Parathyroid adenoma (tissue), 2 donors: ENCODE measurements at regions not wholly inside any gene's neighbourhood (a gene's known extent, or its start where the extent isn't known, plus 50 kb on each side); places are given as distances from the start of the nearest gene placed in this dataset.

ENCODE experiments used
- H2AFZ ChIP-seq: fragments of 300-600 bp; sonication (generic); one replicate; pipeline ENCODE4 v1.7.0; 2017; ENCODE audit warnings: antibody characterized with exemption, mild to moderate bottlenecking
- H3K27ac ChIP-seq: fragments of 300-600 bp; sonication (generic); one replicate; pipeline ENCODE4 v1.7.0; 2017
- H3K27me3 ChIP-seq: fragments of 300-600 bp; sonication (generic); one replicate; pipeline ENCODE4 v1.7.0; 2017; ENCODE audit warnings: low read length; ENCODE audit not compliant: control insufficient read depth, insufficient read depth
- H3K36me3 ChIP-seq: fragments of 300-600 bp; sonication (generic); one replicate; pipeline ENCODE4 v1.7.0; 2017; ENCODE audit warnings: low read length; ENCODE audit not compliant: control insufficient read depth, insufficient read depth
- H3K4me1 ChIP-seq: fragments of 300-600 bp; sonication (generic); one replicate; pipeline ENCODE4 v1.7.0; 2017; ENCODE audit warnings: control low read depth
- H3K4me2 ChIP-seq: fragments of 300-600 bp; sonication (generic); one replicate; pipeline ENCODE4 v1.7.0; 2017; ENCODE audit warnings: low read length
- H3K4me3 ChIP-seq: fragments of 300-600 bp; sonication (generic); one replicate; pipeline ENCODE4 v1.7.0; 2017; ENCODE audit warnings: low read depth, low read length
- H3K79me2 ChIP-seq: fragments of 300-600 bp; sonication (generic); one replicate; pipeline ENCODE4 v1.7.0; 2017; ENCODE audit warnings: control low read depth
- H3K9ac ChIP-seq: fragments of 300-600 bp; sonication (generic); one replicate; pipeline ENCODE4 v1.7.0; 2017; ENCODE audit warnings: mild to moderate bottlenecking
- H3K9me3 ChIP-seq: fragments of 300-600 bp; sonication (generic); one replicate; pipeline ENCODE4 v1.7.0; 2017; ENCODE audit warnings: low read length; ENCODE audit not compliant: control insufficient read depth
- TF ChIP-seq, protein P1 (sequence below): fragments of 300-600 bp; sonication (generic); IDR thresholded peaks from one replicate; pipeline ENCODE4 v1.7.0; 2017; ENCODE audit warnings: antibody characterized with exemption, mild to moderate bottlenecking
- donor health status: primary hyperparathyroidism.

DNA sequence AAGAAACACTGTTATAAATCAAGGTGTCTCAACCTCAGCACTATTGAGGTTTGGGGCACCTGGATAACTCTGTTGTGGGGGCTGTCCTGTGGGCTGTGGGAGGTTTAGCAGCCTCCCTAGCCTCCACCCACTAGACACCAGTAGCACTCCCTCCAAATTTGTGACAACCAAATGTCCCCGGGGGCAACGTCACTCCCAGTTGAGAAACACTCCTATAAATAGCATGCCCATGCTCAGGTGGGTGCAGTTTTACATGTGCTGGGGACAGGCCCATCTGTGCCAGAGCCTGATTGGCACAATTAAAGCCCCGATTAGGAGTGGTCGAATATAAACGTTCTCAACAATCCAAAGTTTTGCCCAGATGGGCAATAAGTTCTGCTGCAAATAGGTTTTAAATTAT lies 78.9 kb downstream of the FAM50B start:
- no peak overlapping the region for H2AFZ ChIP-seq
- H3K4me3 ChIP-seq = no peak overlapping the region
- TF ChIP-seq, protein P1, sequence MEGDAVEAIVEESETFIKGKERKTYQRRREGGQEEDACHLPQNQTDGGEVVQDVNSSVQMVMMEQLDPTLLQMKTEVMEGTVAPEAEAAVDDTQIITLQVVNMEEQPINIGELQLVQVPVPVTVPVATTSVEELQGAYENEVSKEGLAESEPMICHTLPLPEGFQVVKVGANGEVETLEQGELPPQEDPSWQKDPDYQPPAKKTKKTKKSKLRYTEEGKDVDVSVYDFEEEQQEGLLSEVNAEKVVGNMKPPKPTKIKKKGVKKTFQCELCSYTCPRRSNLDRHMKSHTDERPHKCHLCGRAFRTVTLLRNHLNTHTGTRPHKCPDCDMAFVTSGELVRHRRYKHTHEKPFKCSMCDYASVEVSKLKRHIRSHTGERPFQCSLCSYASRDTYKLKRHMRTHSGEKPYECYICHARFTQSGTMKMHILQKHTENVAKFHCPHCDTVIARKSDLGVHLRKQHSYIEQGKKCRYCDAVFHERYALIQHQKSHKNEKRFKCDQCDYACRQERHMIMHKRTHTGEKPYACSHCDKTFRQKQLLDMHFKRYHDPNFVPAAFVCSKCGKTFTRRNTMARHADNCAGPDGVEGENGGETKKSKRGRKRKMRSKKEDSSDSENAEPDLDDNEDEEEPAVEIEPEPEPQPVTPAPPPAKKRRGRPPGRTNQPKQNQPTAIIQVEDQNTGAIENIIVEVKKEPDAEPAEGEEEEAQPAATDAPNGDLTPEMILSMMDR = no peak
- H3K27ac ChIP-seq = no peak overlapping the region
- H3K4me2 ChIP-seq = no peak overlapping the region
- no peaks in the 10 kb centered on the region for H3K79me2 ChIP-seq
- no peaks in the 10 kb centered on the region for H3K9me3 ChIP-seq
- H3K9ac ChIP-seq = no peak overlapping the region
- no peaks in the 10 kb centered on the region for H3K36me3 ChIP-seq
- no peaks in the 10 kb centered on the region for H3K27me3 ChIP-seq
- no peaks in the 10 kb centered on the region for H3K4me1 ChIP-seq

DNA sequence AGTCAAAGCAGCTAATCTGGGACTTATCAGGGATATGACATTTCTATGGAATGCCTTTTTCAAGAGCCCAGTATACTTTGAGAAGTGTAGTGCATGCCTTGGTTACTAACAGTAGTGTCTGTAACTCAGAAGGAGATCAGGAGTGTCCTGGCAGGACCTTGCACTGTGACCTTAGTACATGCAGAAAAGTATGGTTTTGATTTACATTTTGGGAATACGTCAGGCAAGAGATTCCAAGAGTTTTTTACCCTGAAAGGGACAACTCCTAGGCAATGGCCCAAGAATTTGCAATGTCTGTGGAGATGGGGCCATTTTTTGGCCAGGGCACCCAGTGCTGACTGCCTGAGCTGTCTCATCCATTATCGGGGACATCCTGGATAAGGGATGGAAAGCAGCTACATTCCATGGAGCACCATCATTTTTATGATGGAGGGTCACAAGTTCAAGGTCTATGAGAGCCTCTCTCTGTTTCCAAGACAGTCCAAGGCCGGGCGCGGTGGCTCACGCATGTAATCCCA lies 80.2 kb downstream of the FAM50B start:
- no peak overlapping the region for H3K4me3 ChIP-seq
- H3K27me3 ChIP-seq = no peaks in the 10 kb centered on the region
- H3K9ac ChIP-seq = no peak overlapping the region
- no peaks in the 10 kb centered on the region for H3K9me3 ChIP-seq
- H3K79me2 ChIP-seq = no peaks in the 10 kb centered on the region
- H2AFZ ChIP-seq = no peak overlapping the region
- TF ChIP-seq, protein P1 = no peak
- no peak overlapping the region for H3K4me2 ChIP-seq
- no peaks in the 10 kb centered on the region for H3K4me1 ChIP-seq
- no peak overlapping the region for H3K27ac ChIP-seq
- H3K36me3 ChIP-seq = no peaks in the 10 kb centered on the region

DNA sequence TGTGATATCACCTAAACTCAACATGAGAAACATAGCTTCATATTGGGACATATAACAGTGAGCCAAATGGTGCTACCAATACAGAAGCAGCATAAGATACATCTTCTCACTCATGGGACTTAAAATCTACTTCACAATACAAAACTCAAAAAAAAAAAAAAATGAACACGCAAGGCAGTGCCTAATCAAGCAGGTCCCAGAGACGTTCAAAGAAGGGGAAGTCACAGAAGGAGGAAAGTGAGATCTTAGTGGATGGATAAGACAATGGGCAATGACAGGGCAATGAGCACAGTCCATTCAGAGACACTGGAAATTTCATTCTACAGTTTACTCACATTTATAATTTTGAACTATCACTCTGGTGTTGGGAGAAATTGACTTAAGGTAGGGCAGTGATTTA lies 88.3 kb downstream of the FAM50B start:
- H3K79me2 ChIP-seq = no peaks in the 10 kb centered on the region
- H3K4me1 ChIP-seq = no peaks in the 10 kb centered on the region
- H3K9ac ChIP-seq = no peak overlapping the region
- H3K36me3 ChIP-seq = no peaks in the 10 kb centered on the region
- no peak overlapping the region for H2AFZ ChIP-seq
- H3K4me2 ChIP-seq = no peak overlapping the region
- TF ChIP-seq, protein P1 = no peak
- H3K27ac ChIP-seq = no peak overlapping the region
- no peaks in the 10 kb centered on the region for H3K9me3 ChIP-seq
- H3K27me3 ChIP-seq = no peaks in the 10 kb centered on the region
- H3K4me3 ChIP-seq = no peak overlapping the region

DNA sequence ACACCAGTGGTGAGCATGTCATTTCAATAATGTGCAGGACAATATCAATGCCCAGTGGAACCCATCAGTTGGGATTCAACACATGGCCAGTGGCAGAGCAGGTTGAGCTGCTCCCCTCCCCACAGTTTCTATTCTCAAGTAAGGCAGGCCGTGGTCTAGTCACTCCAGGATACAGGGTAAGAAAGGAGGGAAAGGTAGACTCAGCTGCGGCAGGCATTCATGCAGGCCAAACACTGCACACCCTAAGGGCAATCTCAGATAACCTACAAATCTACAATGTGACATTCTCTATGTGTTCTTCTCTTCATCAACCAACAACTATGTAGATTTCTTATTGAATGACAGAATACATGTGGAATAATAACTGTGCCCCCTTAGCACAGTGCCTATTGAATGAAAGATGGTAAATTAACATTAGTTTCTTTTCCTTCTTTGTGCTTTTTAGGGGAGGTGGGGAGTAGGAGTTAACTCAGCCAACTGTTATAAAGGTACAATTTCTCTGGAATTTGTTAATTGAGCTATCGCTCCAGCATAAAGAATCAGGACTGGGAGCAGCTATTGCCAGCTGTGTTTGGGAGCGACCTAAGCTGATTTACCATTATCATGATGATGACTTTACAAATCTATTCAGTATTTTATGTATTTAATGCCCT lies 89.7 kb downstream of the FAM50B start:
- Histone ChIP-seq H3K4me2 (no peak overlapping the region), H3K27me3 (no peaks in the 10 kb centered on the region), H3K4me3 (no peak overlapping the region), H2AFZ (no peak overlapping the region), H3K4me1 (no peaks in the 10 kb centered on the region), H3K79me2 (no peaks in the 10 kb centered on the region), H3K9ac (no peak overlapping the region), H3K9me3 (no peaks in the 10 kb centered on the region), H3K27ac (no peak overlapping the region), H3K36me3 (no peaks in the 10 kb centered on the region)
- TF ChIP-seq, protein P1 = no peak

DNA sequence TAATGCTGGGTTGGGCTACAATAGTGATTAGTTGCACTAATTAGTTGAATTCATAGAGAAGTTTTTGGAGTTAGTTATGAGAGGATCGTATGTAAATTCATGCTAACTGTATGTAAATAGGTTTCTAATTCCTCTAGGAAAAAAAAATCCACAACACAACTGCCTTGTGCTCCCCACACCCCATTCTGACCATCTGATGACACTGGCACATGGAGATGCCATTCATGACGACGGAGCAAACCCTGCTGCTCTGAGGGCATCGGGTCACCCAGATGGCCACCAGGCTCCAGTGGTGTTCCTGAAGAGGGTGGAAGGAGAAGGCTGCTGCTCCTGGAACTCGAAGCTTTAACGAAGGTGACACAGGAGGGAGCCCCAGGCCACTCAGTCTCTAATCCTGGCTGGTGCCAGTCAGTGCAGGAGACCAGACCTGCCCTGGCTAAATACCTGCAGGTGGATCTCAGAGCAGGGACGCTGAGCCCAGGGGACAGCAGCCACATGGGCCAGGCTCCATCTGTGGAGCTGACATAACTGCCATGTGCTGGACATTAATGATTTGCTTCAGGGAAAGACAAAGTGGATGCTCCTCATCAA lies 90.3 kb downstream of the FAM50B start:
- Histone ChIP-seq H3K27me3 (no peaks in the 10 kb centered on the region), H3K27ac (no peak overlapping the region), H3K9ac (no peak overlapping the region), H3K4me3 (no peak overlapping the region), H3K9me3 (no peaks in the 10 kb centered on the region), H3K4me1 (no peaks in the 10 kb centered on the region), H2AFZ (no peak overlapping the region), H3K79me2 (no peaks in the 10 kb centered on the region), H3K36me3 (no peaks in the 10 kb centered on the region), H3K4me2 (no peak overlapping the region)
- TF ChIP-seq, protein P1 = no peak
